Activated CD4-positive, alpha-beta T cell treated with anti-CD3 and anti-CD28 coated beads, Interleukin-2, amount 50 U/mL, for 1 hour (primary cell): ENCODE measurements at regions not wholly inside any gene's neighbourhood (a gene's known extent, or its start where the extent isn't known, plus 50 kb on each side); places are given as distances from the start of the nearest gene placed in this dataset.

Experiments
- DNase-seq: peaks from one replicate; pipeline ENCODE4 v3.0.0-alpha.2; 2020

GRCh38 chr3:163927521-163927920, 1150.8 kb downstream of the SI start:
- DNase-seq, result no peak

GRCh38 chr3:163924600-163924999, 1153.7 kb downstream of the SI start:
- no peak for DNase-seq

- no peak for DNase-seq
These were observed 1159.1 kb downstream of the SI start for GRCh38 chr3:163919154-163919553.

- no peak for DNase-seq
These were observed 1161.4 kb downstream of the SI start for GRCh38 chr3:163916596-163917560.

GRCh38 chr3:163915280-163915679, 1163.0 kb downstream of the SI start:
- no peak for DNase-seq

GRCh38 chr3:163914567-163914966, 1163.7 kb downstream of the SI start:
- no peak for DNase-seq

- DNase-seq, result no peak
These were observed 1186.5 kb downstream of the SI start for GRCh38 chr3:163891771-163892170.

- DNase-seq, result no peak
These were observed 1187.6 kb downstream of the SI start for GRCh38 chr3:163890661-163891060.

GRCh38 chr3:163879172-163879571, 1199.1 kb downstream of the SI start:
- DNase-seq, result no peak

- DNase-seq, result no peak
These were observed 1199.9 kb downstream of the SI start for GRCh38 chr3:163878396-163878795.

GRCh38 chr3:163877805-163878204, 1200.5 kb downstream of the SI start:
- no peak for DNase-seq

- DNase-seq, result no peak
These were observed 1215.2 kb downstream of the SI start for GRCh38 chr3:163863146-163863545.

- no peak for DNase-seq
These were observed 1226.1 kb downstream of the SI start for GRCh38 chr3:163852233-163852632.

GRCh38 chr3:163838769-163839168, 1239.5 kb downstream of the SI start:
- DNase-seq, result no peak

- no peak for DNase-seq
These were observed 1245.7 kb downstream of the SI start for GRCh38 chr3:163832547-163832946.

GRCh38 chr3:163821841-163822240, 1256.5 kb downstream of the SI start:
- no peak for DNase-seq

GRCh38 chr3:163817015-163817414, 1261.3 kb downstream of the SI start:
- no peak for DNase-seq

- DNase-seq, result no peak
These were observed 1264.4 kb downstream of the SI start for GRCh38 chr3:163813935-163814334.

GRCh38 chr3:163812006-163812405, 1266.3 kb downstream of the SI start:
- no peak for DNase-seq

- no peak for DNase-seq
These were observed 1268.7 kb downstream of the SI start for GRCh38 chr3:163809540-163809993.

GRCh38 chr3:163786416-163786815, 1291.9 kb downstream of the SI start:
- DNase-seq, result no peak

- no peak for DNase-seq
These were observed 1292.6 kb downstream of the SI start for GRCh38 chr3:163785693-163786092.

GRCh38 chr3:163779396-163780344, 1298.6 kb downstream of the SI start:
- no peak for DNase-seq

- no peak for DNase-seq
These were observed 1301.6 kb downstream of the SI start for GRCh38 chr3:163776743-163777142.
